ENCODE measurements at regions not wholly inside any gene's neighbourhood (a gene's known extent, or its start where the extent isn't known, plus 50 kb on each side); places are given as distances from the start of the nearest gene placed in this dataset.

DNA sequence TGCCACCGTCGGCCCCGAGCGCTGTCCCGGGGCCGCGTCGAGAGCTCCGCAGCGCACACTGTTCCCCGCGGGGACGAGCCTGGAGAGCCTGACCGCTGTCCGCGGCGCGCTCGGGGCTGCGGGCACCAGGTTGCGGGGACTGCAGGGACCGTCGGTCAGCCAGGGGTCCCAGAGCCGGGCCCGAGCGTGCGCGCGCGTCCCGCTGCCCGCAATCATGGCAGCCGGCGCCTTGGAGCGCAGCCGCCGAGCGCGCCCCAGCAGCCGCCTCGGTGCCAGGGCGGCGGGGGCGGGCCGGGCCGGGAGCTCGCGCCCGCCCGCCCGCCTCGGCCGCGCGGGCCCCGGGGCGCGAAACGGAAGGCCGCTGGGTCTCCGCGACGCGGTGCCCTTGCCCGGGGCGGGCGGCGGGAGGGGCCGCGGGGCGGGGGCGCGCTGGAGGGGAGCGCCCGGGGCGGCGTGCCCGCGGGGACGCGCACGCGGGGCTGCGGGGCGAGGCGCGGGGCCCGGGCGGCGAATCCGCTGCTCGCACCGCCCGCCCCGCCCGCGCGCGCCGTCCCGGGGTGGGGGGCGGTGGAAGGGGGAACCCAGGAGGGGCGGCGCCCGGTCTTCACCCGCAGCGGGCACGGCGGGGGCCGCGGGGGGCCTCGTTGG is 79.4 kb upstream of the PPARA start:
- TF ChIP-seq TAF1 (IDR thresholded peaks at IDR 0.05; ENCODE audit: low read depth), result no peak; the same call in 1 of the 2 replicates
- TF ChIP-seq TEAD4 (IDR thresholded peaks at IDR 0.05), result no peak; the same call in 1 of the 2 replicates
- TF ChIP-seq TCF12 (IDR thresholded peaks at IDR 0.05; ENCODE audit: low read depth), result no peak
- TF ChIP-seq YY1 (IDR thresholded peaks at IDR 0.05; ENCODE audit: low read depth), result no peak
- TF ChIP-seq EP300 (IDR thresholded peaks at IDR 0.05; ENCODE audit: borderline replicate concordance), result no peak
- TF ChIP-seq, protein P1, sequence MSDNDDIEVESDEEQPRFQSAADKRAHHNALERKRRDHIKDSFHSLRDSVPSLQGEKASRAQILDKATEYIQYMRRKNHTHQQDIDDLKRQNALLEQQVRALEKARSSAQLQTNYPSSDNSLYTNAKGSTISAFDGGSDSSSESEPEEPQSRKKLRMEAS (IDR thresholded peaks at IDR 0.05), result no peak
